ENCODE measurements at regions not wholly inside any gene's neighbourhood (a gene's known extent, or its start where the extent isn't known, plus 50 kb on each side); places are given as distances from the start of the nearest gene placed in this dataset.

DNA sequence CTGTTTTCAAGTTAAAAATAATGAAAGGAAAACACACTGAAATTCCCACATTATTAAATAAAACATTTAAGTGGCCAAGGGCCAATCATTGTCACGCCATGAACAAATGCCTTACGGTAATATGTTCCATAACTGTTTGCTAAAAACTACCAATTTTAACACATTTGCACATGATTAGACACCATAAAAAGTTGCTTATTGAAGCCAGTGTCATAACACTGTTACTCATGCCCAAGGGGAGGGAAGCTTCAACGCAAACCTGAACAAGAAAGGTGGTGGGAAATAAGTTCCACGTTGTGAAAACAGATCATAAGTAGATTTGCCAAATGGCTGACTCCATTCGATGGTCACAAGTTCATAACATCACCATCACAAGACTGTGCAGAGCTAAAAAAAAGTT is 739.3 kb upstream of the FAM241A start:
- TF ChIP-seq EZH2 (IDR thresholded peaks at IDR 0.05; ENCODE audit: borderline replicate concordance, insufficient read depth, low read depth, low read length, poor library complexity, severe bottlenecking), result no peak
- TF ChIP-seq, protein P1, sequence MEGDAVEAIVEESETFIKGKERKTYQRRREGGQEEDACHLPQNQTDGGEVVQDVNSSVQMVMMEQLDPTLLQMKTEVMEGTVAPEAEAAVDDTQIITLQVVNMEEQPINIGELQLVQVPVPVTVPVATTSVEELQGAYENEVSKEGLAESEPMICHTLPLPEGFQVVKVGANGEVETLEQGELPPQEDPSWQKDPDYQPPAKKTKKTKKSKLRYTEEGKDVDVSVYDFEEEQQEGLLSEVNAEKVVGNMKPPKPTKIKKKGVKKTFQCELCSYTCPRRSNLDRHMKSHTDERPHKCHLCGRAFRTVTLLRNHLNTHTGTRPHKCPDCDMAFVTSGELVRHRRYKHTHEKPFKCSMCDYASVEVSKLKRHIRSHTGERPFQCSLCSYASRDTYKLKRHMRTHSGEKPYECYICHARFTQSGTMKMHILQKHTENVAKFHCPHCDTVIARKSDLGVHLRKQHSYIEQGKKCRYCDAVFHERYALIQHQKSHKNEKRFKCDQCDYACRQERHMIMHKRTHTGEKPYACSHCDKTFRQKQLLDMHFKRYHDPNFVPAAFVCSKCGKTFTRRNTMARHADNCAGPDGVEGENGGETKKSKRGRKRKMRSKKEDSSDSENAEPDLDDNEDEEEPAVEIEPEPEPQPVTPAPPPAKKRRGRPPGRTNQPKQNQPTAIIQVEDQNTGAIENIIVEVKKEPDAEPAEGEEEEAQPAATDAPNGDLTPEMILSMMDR (IDR thresholded peaks at IDR 0.05), result no peak

Measured in B cell (primary cell).